CD1c-positive myeloid dendritic cell (primary cell): ENCODE measurements at regions not wholly inside any gene's neighbourhood (a gene's known extent, or its start where the extent isn't known, plus 50 kb on each side); places are given as distances from the start of the nearest gene placed in this dataset.
"Not testable (repeated sequence)": the region's sequence is repeated elsewhere in the genome, so short reads cannot be mapped to it uniquely, and the experiment has no call there.

Experiments
- DNase-seq: peaks from one replicate; pipeline ENCODE4 v3.0.0-alpha.2; 2016; ENCODE audit errors: extremely low spot score

- no peak for DNase-seq
Observed at GRCh38 chr6:167662075-167662880, 164.4 kb upstream of the AFDN start.

GRCh38 chr6:167662881-167663205 is 163.9 kb upstream of the AFDN start:
- DNase-seq, result no peak

GRCh38 chr6:167663316-167663715 is 163.4 kb upstream of the AFDN start:
- DNase-seq, result no peak

GRCh38 chr6:167663784-167664443 is 162.8 kb upstream of the AFDN start:
- DNase-seq, result no peak

GRCh38 chr6:167664678-167665660 is 161.7 kb upstream of the AFDN start:
- DNase-seq, result no peak

GRCh38 chr6:167665698-167666330 is 160.9 kb upstream of the AFDN start:
- no peak for DNase-seq

GRCh38 chr6:167666571-167667203 is 160.0 kb upstream of the AFDN start:
- no peak for DNase-seq

- DNase-seq, result no peak
Observed at GRCh38 chr6:167667204-167668018, 159.3 kb upstream of the AFDN start.

GRCh38 chr6:167668019-167668753 is 158.5 kb upstream of the AFDN start:
- DNase-seq, result no peak

GRCh38 chr6:167668754-167669552 is 157.8 kb upstream of the AFDN start:
- no peak for DNase-seq

- DNase-seq, result no peak
Observed at GRCh38 chr6:167669553-167669849, 157.2 kb upstream of the AFDN start.

- DNase-seq, result no peak
Observed at GRCh38 chr6:167669870-167670802, 156.6 kb upstream of the AFDN start.

- DNase-seq, result no peak
Observed at GRCh38 chr6:167670938-167671338, 155.8 kb upstream of the AFDN start.

GRCh38 chr6:167671379-167671976 is 155.2 kb upstream of the AFDN start:
- DNase-seq, result not testable (repeated sequence)

- no peak for DNase-seq
Observed at GRCh38 chr6:167671977-167672687, 154.6 kb upstream of the AFDN start.

GRCh38 chr6:167672738-167673137 is 154.0 kb upstream of the AFDN start:
- no peak for DNase-seq

- DNase-seq, result no peak
Observed at GRCh38 chr6:167673946-167674345, 152.8 kb upstream of the AFDN start.
